GM12872 (cell line): ENCODE measurements at regions not wholly inside any gene's neighbourhood (a gene's known extent, or its start where the extent isn't known, plus 50 kb on each side); places are given as distances from the start of the nearest gene placed in this dataset.

ENCODE experiments used
- CTCF ChIP-seq: IDR thresholded peaks from 3 replicates; pipeline ENCODE4 v1.5.1; 2011; ENCODE audit warnings: low read depth, mild to moderate bottlenecking, low read length, moderate library complexity; ENCODE audit not compliant: insufficient read depth

GRCh38 chr11:29751618-29752017 is 265.2 kb downstream of the KCNA4 start:
- no peak for TF ChIP-seq CTCF

- no peak for TF ChIP-seq CTCF
Observed at GRCh38 chr11:29750392-29750791, 266.4 kb downstream of the KCNA4 start.

DNA sequence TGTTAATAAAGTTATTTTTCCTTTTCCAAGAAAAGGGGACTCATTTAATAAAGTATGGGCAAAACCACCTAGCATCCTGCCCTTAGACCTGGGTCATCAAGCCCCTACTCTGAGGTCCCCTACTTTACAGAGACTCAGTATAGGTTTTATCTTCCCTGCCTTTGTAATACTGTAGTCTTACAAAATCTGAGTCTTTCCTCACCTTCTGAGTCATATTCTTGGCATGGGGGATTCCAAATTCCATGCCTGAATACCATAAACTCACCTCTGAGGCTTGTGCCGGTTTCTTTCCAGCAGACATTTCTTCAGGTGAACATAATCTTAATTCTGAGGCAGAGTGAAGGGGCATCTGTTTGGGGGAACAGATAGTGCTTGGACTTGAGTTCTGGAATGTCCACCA is 282.5 kb downstream of the KCNA4 start:
- no peak for TF ChIP-seq CTCF

DNA sequence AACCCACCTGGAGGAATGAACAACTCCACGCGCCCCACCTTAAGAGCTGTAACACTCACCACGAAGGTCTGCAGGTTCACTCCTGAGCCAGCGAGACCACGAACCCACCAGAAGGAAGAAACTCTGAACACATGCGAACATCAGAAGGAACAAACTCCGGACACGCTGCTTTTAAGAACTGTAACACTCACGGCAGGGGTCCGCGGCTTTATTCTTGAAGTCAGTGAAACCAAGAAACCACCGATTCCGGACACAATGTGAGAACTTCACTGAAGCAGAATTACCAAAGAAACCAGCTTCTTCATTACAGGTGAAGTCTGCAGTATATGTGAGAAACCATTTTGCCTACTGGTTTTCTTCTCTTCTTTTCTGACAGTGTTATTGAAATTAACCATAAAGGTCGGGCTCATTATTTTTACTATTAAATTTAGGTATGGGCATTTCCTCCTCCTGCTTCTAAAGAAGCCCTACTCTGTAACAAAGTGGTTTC is 303.0 kb downstream of the KCNA4 start:
- no peak for TF ChIP-seq CTCF

- no peak for TF ChIP-seq CTCF
Observed at GRCh38 chr11:29712616-29713015, 304.2 kb downstream of the KCNA4 start.

- no peak for TF ChIP-seq CTCF
Observed at GRCh38 chr11:29707924-29708323, 308.9 kb downstream of the KCNA4 start.

GRCh38 chr11:29685361-29685760 is 331.5 kb downstream of the KCNA4 start:
- no peak for TF ChIP-seq CTCF

DNA sequence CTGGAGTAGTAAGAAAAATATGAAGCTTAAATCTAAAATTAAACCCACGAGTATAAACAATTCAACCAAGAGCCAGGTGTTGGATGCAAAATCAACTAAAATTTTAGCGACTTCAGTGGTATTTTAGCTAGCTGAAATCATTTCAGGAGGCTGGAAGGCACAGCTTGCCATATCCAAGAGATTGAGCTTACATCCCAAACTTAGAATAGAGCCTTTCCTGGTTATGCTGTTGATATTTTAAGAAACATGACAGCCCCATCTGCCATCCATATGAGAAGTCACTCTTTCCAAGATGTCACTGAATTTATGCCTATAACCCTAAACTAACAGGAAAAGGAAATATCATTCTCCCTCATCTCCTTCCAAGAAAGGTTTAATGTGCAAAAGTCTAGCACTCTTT is 334.0 kb downstream of the KCNA4 start:
- TF ChIP-seq CTCF: no peak
